Activated naive CD4-positive, alpha-beta T cell treated with anti-CD3 and anti-CD28 coated beads, Interleukin-2, amount 50 U/mL, for 72 hours (primary cell): ENCODE measurements at regions not wholly inside any gene's neighbourhood (a gene's known extent, or its start where the extent isn't known, plus 50 kb on each side); places are given as distances from the start of the nearest gene placed in this dataset.
A peak's percentile ranks its signal among the peaks of the same experiment; 100 is the strongest.

ENCODE experiments used
- ATAC-seq, 2 donors: fragments of 150-1000 bp; cut with Tn5 transposase; 2 replicates each; pipeline ENCODE4 v1.10.0; 2021; ENCODE audit warnings: mild to moderate bottlenecking in 2 of 2, moderate library complexity in 2 of 2
- DNase-seq, 2 donors: peaks; one replicate each; pipeline ENCODE4 v3.0.0; 2021 to 2022; ENCODE audit warnings: low spot score in 2 of 2
- H3K27ac Mint-ChIP-seq, 2 donors: one replicate each; pipeline ENCODE4 v1.8.0; 2022; ENCODE audit warnings: mild to moderate bottlenecking in 2 of 2, mixed read lengths in 2 of 2
- H3K36me3 Mint-ChIP-seq, 2 donors: one replicate each; pipeline ENCODE4 v1.8.0; 2022; ENCODE audit warnings: mixed read lengths in 2 of 2
- H3K9me3 Mint-ChIP-seq, 2 donors: one replicate each; pipeline ENCODE4 v1.8.0; 2022; ENCODE audit warnings: mixed read lengths in 2 of 2

DNA sequence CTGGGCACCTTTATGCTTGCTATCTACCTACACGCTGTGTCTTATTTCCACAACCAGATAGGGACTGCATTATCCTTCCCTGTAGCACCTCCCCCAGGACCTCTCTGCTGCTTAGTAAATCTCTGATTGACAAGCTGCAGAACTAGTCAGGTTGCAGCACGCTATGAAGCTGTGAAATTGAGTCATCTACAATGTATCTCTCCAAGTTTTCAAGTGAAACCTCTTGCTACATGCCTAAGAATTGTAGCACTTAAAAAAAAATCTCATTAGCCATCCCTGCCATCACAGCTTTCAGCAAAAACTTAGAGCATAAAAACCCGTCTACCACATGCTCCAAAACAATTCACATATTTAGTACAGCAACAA is 69.7 kb upstream of the FGFR2 start:
- ATAC-seq (no peak), DNase-seq (no peak)
- H3K9me3 Mint-ChIP-seq = peaks cover 13 to 14% of the 10 kb centered on the region in 2 donors
- no peak overlapping the region for H3K27ac Mint-ChIP-seq
- H3K36me3 Mint-ChIP-seq = no peaks in the 10 kb centered on the region

DNA sequence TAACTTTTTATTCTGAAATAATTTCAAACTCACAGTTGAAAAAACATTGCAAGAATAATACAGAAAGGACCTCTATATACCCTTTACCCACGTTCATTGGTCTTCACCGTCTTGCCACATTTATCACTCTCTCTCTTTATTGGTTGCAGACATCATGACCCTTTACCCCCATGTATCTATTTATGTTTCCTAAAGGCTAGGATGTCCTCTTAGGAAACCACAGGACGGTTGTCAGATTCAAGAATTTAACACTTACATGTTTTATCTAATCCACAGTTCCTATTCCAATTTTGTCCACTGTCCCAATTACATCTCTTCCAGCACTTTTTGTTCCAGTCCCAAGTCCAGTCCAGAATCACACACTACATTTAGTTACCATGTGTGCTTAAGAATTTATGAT is 67.6 kb upstream of the FGFR2 start:
- no peak overlapping the region for H3K27ac Mint-ChIP-seq
- DNase-seq (no peak), ATAC-seq (no peak)
- no peaks in the 10 kb centered on the region for H3K36me3 Mint-ChIP-seq
- H3K9me3 Mint-ChIP-seq = peaks cover 13 to 14% of the 10 kb centered on the region in 2 donors

DNA sequence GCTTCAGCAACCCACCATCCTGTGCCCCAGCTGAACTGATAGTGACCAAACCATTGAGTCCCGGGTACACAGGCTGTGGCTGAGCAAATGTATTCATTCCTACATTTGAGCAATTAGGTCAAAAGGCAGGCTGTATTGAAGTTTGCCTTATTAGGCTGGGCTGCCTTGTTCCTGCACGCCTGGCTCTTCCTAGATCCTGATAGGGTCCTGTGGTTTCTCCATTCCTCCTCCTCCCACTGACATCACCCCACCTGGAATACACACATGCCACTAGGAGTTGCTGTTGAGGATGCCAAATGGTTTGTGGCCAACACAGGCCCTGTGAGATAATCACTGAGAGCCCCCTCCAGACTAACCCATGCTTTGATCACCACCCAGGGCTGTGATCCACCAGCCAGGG is 66.4 kb upstream of the FGFR2 start:
- Mint-ChIP-seq H3K27ac (peak overlapping the region in 1 of 2 donors; percentile 1), H3K9me3 (peaks cover 12 to 14% of the 10 kb centered on the region in 2 donors), H3K36me3 (no peaks in the 10 kb centered on the region)
- no peak for ATAC-seq
- no peak for DNase-seq

DNA sequence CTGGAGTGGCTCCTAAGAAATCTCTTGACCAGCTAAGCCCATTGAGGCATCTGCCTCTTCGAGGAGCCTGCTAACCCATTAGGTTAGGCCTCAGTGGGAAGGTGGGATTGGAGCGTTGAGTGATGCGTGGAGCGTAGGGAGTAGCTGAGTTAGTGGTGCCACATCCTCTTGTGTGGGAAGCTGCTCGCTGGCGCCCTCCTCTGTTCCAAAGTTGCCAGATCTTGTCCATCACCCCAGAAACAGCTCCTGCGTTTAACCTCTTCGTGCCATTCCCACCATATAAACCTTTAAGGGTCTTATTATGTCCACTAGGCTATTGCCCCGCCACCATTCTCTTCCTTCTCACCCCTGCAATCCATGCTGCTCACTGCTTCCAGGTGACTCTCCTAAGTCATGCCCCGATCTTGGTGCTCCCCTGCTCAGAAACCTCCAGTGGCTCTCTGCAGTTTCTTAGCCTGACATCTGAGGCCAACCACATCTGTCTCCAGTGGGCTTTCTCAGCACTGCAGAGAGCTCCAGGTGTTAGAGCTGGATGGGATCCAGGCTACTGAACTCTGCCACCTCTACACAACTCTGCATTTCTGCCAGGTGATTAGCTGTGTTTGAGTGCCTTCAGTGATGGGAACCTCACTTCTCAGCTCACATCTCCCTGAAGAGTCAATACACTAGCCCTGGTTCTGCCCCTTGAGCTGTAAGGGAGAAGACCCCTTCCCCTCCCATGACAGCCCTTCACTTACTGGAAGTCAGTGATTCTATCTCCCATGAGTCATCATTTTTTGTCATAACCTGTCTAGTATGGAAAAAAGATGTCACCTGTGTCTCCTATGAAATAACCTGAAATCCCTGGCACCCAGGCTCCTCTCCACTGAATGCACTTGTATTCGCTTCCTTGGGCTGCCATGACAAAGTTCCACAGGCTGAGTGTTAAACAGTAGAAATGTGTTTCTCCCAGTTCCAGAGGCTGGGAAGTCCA is 65.0 kb upstream of the FGFR2 start:
- peak in 1 of 2 donors; percentile 37 for ATAC-seq
- DNase-seq = peak in 1 of 2 donors; percentile 7
- no peaks in the 10 kb centered on the region for H3K36me3 Mint-ChIP-seq
- H3K9me3 Mint-ChIP-seq = peaks cover 9 to 14% of the 10 kb centered on the region in 2 donors
- no peak overlapping the region for H3K27ac Mint-ChIP-seq

DNA sequence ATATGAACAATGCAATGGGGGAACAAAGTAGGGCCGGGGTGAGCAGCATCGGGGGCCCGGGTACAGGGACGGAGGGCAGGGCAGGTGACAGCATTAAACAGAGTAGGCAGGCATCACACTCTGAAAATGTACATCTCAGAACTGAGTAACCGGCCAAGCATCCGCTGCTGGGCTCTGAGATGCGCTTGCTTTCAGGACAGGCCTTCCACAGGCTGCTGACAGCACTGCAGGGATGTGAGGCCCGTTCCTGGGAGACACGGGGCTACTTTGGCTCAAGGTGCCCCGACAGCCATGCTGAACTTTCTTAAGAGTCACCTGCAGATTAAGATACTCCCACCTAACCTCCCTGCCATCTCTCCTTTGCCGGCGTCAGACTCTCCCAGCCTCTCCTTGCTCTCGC is 64.3 kb upstream of the FGFR2 start:
- Mint-ChIP-seq H3K27ac (no peak overlapping the region), H3K36me3 (no peaks in the 10 kb centered on the region), H3K9me3 (peaks cover 9 to 14% of the 10 kb centered on the region in 2 donors)
- ATAC-seq (no peak), DNase-seq (no peak)

DNA sequence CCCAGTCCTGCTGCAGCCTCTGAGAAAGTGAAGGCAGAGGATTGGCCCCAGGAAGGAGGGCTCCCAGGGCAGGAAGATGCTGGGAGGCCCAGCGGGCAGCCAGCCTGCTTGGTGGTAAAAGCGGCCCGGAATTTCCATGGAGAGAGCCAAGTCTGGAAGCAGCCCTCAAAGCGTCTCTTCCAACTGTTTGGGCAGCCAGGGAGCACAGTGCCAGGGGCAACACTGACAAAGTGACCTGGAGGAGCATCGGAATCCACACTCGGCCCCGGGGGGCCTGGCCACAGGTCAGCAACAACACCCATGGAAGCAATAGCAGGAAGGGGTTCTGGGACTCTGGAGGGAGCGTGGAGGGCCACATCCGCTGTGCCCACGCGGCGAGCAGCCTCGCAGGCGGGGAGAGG is 63.2 kb upstream of the FGFR2 start:
- no peak for ATAC-seq

DNA sequence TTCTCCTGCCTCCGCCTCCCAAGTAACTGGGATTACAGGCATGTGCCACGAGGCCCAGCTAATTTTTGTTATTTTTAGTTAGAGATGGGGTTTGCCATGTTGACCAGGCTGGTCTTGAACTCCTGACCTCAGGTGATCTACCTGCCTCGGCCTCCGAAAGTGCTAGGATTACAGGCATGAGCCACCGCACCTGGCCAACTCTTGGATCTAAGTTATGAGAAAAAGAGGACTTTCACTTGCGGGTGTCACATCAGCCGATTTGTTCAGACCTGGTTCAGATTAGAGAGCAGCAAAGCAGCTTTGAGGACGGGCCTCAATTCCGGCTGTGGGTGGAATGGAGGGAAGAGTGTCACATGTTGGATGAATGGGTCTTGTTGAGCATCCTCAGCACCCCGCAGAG is 61.0 kb upstream of the FGFR2 start:
- Mint-ChIP-seq H3K36me3 (no peaks in the 10 kb centered on the region), H3K27ac (no peak overlapping the region), H3K9me3 (no peaks in the 10 kb centered on the region)
- DNase-seq (no peak), ATAC-seq (no peak)

More for the DNA sequence above, 63.2 kb upstream of the FGFR2 start:
- Mint-ChIP-seq H3K9me3 (peaks cover 9% of the 10 kb centered on the region in 2 donors), H3K36me3 (no peaks in the 10 kb centered on the region), H3K27ac (no peak overlapping the region)
- no peak for DNase-seq

DNA sequence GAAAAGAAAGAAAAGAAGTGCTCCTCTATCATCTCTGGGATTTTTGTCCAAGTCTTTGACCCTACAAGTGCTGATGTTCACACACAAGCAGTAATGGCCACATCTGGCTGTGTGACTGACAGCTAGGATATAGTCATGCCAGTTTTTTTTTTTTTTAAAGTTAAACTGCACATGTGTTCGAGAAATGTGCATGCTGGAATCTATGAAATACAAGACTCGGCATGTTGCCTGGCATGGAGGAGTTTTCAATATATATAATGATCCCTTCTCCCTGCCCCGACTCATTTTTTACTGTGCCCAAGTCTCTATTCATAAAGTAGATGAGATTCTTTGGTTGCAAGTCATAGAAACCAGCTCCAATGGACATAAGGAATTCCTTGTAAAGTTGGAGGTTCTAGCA is 60.4 kb upstream of the FGFR2 start:
- Mint-ChIP-seq H3K36me3 (no peaks in the 10 kb centered on the region), H3K27ac (no peak overlapping the region)
- DNase-seq = no peak

DNA sequence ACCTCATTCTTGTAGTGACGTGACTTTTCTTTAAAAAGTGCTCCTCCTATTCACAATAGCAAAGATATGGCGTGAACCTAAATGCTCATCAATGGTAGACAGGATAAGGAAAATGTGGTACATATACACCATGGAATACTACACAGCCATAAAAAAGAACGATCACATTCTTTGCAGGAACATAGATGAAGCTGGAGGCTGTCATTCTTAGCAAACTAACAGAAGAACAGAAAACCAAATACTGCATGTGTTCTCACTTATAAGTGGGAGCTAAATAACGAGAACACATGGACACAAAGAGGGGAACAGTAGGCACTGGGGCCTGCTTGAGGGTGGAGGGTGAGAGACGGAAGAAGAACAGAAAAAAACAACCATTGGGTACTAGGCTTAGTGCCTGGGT is 59.9 kb upstream of the FGFR2 start:
- ATAC-seq (no peak), DNase-seq (no peak)
- no peak overlapping the region for H3K27ac Mint-ChIP-seq
- H3K36me3 Mint-ChIP-seq = no peaks in the 10 kb centered on the region
- peaks cover 0 to 5% of the 10 kb centered on the region in 2 donors for H3K9me3 Mint-ChIP-seq

More for the DNA sequence above, 60.4 kb upstream of the FGFR2 start:
- H3K9me3 Mint-ChIP-seq = peaks cover 0 to under 1% of the 10 kb centered on the region in 2 donors
- ATAC-seq = no peak

DNA sequence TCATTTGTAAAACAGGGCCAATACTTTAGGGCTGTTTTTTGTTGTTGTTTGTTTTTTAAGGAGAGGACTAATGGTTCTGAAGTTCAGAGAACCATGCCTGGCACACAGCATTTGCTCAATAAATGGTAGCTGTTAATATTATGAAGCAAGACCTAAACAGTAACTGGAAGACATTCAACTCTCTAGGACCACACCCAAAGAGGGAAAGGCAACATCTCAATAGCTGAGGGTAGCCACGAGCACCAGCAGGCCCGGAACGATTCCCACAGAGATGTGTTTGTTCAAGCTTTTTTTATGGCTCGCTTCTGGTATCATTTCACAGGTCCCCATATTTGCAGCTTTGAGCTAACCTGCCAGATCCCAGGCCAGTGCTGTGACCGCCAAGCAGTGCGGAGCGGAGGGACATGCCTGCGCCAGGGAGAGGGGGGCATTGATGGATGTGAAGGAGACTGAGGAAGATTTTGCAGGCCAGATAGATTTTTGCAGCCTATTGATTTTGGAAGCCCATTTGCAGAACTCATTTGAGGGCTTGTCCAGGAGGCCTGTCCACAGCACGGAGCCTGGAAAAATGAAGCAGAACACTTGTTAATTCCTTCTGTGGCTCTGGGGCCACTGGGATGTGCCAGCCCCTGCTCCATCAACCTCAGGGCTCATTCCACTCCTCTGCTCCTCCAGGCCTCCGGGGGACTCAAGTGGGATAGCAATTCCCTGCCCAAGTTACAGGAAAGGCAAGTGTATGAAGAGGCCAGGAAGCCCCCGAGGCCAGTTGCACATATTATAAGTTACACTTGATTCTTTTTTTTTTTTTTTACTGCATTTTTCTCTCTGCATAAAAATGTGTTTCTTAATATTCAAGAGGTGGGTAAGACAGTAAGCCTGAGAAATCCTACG is 57.3 kb upstream of the FGFR2 start:
- Mint-ChIP-seq H3K27ac (no peak overlapping the region), H3K9me3 (peaks cover 5% of the 10 kb centered on the region in 2 donors), H3K36me3 (no peaks in the 10 kb centered on the region)
- ATAC-seq = no peak
- no peak for DNase-seq

DNA sequence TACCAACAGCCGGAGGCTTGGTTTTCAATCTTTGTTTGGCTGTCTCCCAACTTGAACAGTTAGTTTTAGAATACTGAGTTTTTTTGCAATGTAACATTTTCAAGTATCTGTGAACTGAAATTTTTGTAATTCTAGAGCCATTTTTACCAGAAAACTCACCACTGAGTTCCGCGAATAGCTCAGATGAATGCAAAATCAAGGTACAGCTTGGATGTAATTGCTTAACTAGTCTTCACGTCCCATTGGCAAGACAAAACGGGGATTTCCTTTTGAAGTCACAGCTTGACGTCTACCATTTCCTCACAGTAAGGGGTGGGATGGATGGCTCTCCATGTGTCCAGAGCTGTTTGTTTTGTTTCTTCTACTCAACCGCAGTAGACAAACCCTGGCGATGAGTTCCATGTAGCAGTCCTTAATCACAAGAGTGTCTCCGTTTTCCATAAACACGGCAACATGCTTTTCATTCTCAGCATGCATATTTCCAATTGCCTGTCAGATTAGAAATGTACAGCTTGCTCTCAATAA is 55.8 kb upstream of the FGFR2 start:
- H3K27ac Mint-ChIP-seq = no peak overlapping the region
- H3K9me3 Mint-ChIP-seq = peaks cover 5% of the 10 kb centered on the region in 2 donors
- no peak for ATAC-seq
- no peaks in the 10 kb centered on the region for H3K36me3 Mint-ChIP-seq
- DNase-seq = no peak

DNA sequence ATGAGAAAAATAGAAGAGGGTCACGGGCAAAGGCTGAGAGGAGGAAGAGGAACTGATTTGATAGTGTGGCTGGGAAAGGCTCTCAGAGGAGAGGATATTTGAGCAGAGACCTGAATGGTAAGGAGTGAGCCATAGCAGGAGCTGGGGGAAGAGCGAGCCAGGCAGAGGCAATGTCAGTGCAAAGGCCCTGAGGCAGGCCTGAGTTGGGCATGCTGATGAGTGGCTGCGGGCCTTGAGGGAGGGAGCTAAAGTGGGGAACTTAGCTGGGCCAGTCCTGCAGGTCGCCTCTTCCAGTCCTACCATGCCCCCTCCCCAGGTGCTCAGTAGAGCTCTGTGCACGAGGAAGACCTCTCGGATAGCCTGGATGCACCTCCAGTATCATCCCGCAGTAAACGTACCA is 55.4 kb upstream of the FGFR2 start:
- Mint-ChIP-seq H3K9me3 (peaks cover 5% of the 10 kb centered on the region in 2 donors), H3K27ac (no peak overlapping the region), H3K36me3 (no peaks in the 10 kb centered on the region)
- no peak for DNase-seq
- ATAC-seq = no peak

DNA sequence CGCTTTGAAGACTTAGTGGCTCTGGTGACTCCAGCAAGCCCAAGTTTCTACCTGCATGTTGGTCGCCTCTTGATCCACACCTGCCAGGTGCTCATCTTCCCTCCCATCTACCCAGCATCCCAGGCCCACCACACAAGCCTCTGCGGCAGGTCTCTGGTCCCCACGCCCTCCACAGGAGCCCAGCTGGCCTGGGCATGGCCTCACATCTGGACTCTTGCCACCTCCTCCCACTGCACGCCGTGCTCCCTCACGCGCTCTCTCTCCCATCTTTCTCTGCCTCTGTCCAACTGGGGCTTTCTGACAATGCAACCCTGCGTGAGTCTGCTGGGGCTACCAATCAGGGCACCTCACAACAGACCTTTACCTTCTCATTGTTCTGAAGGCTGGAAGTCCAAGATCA is 50.2 kb upstream of the FGFR2 start:
- no peak overlapping the region for H3K27ac Mint-ChIP-seq
- ATAC-seq = no peak
- DNase-seq = no peak
- no peaks in the 10 kb centered on the region for H3K36me3 Mint-ChIP-seq
- H3K9me3 Mint-ChIP-seq = peaks cover 3 to 5% of the 10 kb centered on the region in 2 donors

DNA sequence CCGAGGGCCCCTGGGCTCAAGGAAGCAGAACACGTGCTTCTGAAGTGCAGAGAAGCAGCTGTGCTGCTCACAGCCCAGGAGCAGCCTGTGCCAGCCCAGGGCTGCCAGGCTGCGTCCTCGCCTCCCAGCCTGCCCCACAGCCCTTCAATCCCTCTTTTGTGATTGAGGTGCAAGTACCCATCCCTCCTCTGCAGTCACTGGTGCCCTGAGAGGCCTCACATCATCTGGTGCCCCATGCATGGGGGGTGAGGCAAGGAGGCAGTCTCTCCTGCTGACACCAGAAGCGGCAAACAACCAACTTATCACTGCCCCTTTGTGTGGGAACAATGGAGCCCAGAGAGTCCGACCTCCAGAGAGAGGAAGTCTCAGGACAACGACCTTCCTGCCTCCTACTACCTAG is 49.8 kb upstream of the FGFR2 start:
- no peak for ATAC-seq
- no peak for DNase-seq
- Mint-ChIP-seq H3K27ac (no peak overlapping the region), H3K9me3 (peaks cover 0 to 5% of the 10 kb centered on the region in 2 donors), H3K36me3 (no peaks in the 10 kb centered on the region)
